Ishikawa (cell line): ENCODE measurements at regions not wholly inside any gene's neighbourhood (a gene's known extent, or its start where the extent isn't known, plus 50 kb on each side); places are given as distances from the start of the nearest gene placed in this dataset.

Experiments
- CEBPB ChIP-seq: IDR thresholded peaks from 2 replicates; pipeline ENCODE4 v1.6.1; 2012
- CREB1 ChIP-seq: IDR thresholded peaks from 2 replicates; pipeline ENCODE4 v1.6.1; 2012; ENCODE audit warnings: low read depth
- EGR1 ChIP-seq: IDR thresholded peaks from 2 replicates; pipeline ENCODE4 v1.6.1; 2012
- EP300 ChIP-seq: IDR thresholded peaks from 2 replicates; pipeline ENCODE4 v1.6.1; 2012; ENCODE audit warnings: borderline replicate concordance
- FOXM1 ChIP-seq: IDR thresholded peaks from 2 replicates; pipeline ENCODE4 v1.6.1; 2012; ENCODE audit warnings: low read depth, borderline replicate concordance
- MAX ChIP-seq: IDR thresholded peaks from 2 replicates; pipeline ENCODE4 v1.6.1; 2012
- NFIC ChIP-seq: IDR thresholded peaks from 2 replicates; pipeline ENCODE4 v1.6.1; 2012
- RAD21 ChIP-seq: IDR thresholded peaks from 2 replicates; pipeline ENCODE4 v1.6.1; 2012; ENCODE audit warnings: low read depth
- REST ChIP-seq: IDR thresholded peaks from 2 replicates; pipeline ENCODE4 v1.6.1; 2012; ENCODE audit warnings: low read depth, mild to moderate bottlenecking
- TAF1 ChIP-seq: IDR thresholded peaks from 2 replicates; pipeline ENCODE4 v1.6.1; 2012; ENCODE audit warnings: low read depth, mild to moderate bottlenecking
- TCF12 ChIP-seq: IDR thresholded peaks from 2 replicates; pipeline ENCODE4 v1.6.1; 2012; ENCODE audit warnings: low read depth
- TEAD4 ChIP-seq: IDR thresholded peaks from 2 replicates; pipeline ENCODE4 v1.6.1; 2012
- YY1 ChIP-seq: IDR thresholded peaks from 2 replicates; pipeline ENCODE4 v1.6.1; 2012; ENCODE audit warnings: low read depth
- ZBTB7A ChIP-seq: IDR thresholded peaks from 2 replicates; pipeline ENCODE4 v1.6.1; 2012; ENCODE audit warnings: low read depth
- TF ChIP-seq, protein P1 (sequence below): IDR thresholded peaks from 2 replicates; pipeline ENCODE4 v1.6.1; 2012

- TF ChIP-seq EGR1 = no peak
- no peak for TF ChIP-seq TAF1
- TF ChIP-seq CREB1 = no peak
- TF ChIP-seq YY1 = no peak
- TF ChIP-seq MAX = no peak
- TF ChIP-seq ZBTB7A = no peak
- TF ChIP-seq TCF12 = no peak
- TF ChIP-seq EP300 = no peak
- no peak for TF ChIP-seq FOXM1
- TF ChIP-seq NFIC = no peak
- TF ChIP-seq TEAD4 = no peak
- no peak for TF ChIP-seq RAD21
- TF ChIP-seq REST = no peak
Observed at GRCh38 chr2:240202586-240202985, 62.1 kb upstream of the OTOS start.

DNA sequence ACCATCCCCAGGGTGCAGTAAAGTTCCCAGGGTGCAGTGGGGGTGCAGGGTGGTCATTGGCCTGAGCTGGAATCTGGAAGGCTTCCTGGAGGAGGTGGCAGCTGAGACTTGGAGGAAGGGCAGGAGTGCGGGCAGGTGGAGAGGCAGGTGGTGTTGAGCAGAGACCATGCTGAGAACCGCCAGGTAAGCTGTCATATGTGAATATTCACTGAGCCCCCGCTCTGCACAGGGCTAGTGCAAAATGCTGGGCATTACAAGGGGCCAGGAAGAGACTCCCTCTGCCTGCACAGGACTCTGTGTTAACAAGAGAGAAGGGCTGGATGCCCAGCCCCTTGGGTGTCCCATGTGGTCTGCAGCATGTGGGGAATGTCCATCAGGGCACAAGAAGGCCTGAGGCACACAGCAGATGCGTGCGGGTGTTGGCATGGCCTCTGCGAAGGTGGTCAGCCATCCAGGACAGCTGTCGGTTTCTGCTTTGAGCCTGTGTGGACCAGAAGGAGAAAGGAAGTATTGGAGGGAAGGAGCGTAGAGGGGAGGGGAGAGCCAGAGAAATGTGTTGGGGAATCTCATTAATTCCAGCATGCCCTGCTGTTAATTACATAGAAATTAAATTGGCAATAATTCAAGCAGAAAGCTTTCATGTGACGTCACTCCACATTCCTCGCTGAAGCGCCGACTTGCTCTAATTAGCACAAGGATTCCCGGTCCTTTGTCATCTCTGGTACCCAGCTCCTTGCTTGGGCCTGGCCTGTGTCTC is 62.8 kb upstream of the OTOS start:
- no peak for TF ChIP-seq EP300
- no peak for TF ChIP-seq CEBPB
- no peak for TF ChIP-seq FOXM1
- TF ChIP-seq TCF12 = no peak
- TF ChIP-seq ZBTB7A = no peak
- TF ChIP-seq NFIC = no peak
- no peak for TF ChIP-seq RAD21
- no peak for TF ChIP-seq TEAD4

DNA sequence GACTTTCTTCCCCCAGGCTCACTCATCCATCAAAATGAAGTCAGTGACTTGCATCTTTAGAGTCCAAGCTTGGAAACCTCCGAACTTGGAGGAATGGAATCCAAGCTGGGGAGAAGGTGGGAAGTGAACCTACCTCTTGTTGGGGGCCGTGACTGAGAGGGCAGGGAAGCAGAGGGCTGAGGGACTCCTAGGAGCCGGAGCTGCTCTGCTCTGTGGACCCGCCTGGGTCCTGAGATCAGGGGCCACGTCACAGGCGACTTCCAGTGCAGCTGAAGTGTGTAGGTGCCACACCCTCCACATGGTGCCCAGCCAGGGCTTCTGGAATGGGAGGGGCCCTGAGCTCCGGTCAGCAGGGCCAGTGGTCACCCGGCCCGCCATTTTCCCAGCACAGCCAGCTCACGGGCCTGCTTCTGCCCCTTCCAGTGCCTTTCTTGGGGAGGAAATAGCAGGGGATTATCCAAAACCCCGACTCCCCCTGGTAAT is 63.4 kb upstream of the OTOS start:
- no peak for TF ChIP-seq TCF12
- no peak for TF ChIP-seq MAX
- TF ChIP-seq CREB1 = no peak
- TF ChIP-seq REST = no peak
- no peak for TF ChIP-seq TEAD4
- TF ChIP-seq FOXM1 = no peak
- no peak for TF ChIP-seq EGR1
- TF ChIP-seq TAF1 = no peak
- no peak for TF ChIP-seq YY1
- no peak for TF ChIP-seq RAD21
- no peak for TF ChIP-seq NFIC
- TF ChIP-seq, protein P1, sequence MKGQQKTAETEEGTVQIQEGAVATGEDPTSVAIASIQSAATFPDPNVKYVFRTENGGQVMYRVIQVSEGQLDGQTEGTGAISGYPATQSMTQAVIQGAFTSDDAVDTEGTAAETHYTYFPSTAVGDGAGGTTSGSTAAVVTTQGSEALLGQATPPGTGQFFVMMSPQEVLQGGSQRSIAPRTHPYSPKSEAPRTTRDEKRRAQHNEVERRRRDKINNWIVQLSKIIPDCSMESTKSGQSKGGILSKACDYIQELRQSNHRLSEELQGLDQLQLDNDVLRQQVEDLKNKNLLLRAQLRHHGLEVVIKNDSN = no peak
- no peak for TF ChIP-seq ZBTB7A
- TF ChIP-seq EP300 = no peak
- no peak for TF ChIP-seq CEBPB

GRCh38 chr2:240204431-240205276 is 64.2 kb upstream of the OTOS start:
- no peak for TF ChIP-seq RAD21

- TF ChIP-seq, protein P1 = no peak
- TF ChIP-seq YY1 (no peak), MAX (no peak), EP300 (no peak), TCF12 (no peak), EGR1 (no peak), CREB1 (no peak), TEAD4 (no peak), REST (no peak), FOXM1 (no peak), NFIC (no peak), TAF1 (no peak)
Observed at GRCh38 chr2:240205348-240205747, 64.9 kb upstream of the OTOS start.
